Neural cell (in vitro differentiated cells): ENCODE measurements at regions not wholly inside any gene's neighbourhood (a gene's known extent, or its start where the extent isn't known, plus 50 kb on each side); places are given as distances from the start of the nearest gene placed in this dataset.

Experiments
- H2AFZ ChIP-seq: fragments of 200-600, 300-800 bp; sonication (generic), shearing (Covaris generic); 2 replicates; pipeline ENCODE4 v1.6.0; 2014; ENCODE audit warnings: low read depth, mild to moderate bottlenecking, antibody characterized with exemption, low read length, moderate library complexity
- H3F3A ChIP-seq: fragments of 200-600 bp; shearing (Covaris generic); 2 replicates; pipeline ENCODE4 v1.6.1; 2016; ENCODE audit warnings: mild to moderate bottlenecking, moderate library complexity, mixed read lengths, antibody characterized with exemption, low read length; ENCODE audit not compliant: insufficient read depth, poor library complexity, severe bottlenecking
- H3K27ac ChIP-seq: fragments of 200-600, 300-800 bp; sonication (generic), shearing (Covaris generic); 2 replicates; pipeline ENCODE4 v1.5.1; 2014; ENCODE audit warnings: mild to moderate bottlenecking, low read length, moderate library complexity
- H3K27me3 ChIP-seq: fragments of 300-800, 200-600 bp; sonication (generic), shearing (Covaris generic); 2 replicates; pipeline ENCODE4 v1.6.0; 2014; ENCODE audit warnings: mild to moderate bottlenecking, low read depth, low read length, moderate library complexity; ENCODE audit not compliant: insufficient read depth
- H3K36me3 ChIP-seq: fragments of 300-800, 200-600 bp; sonication (generic), shearing (Covaris generic); 2 replicates; pipeline ENCODE4 v1.5.1; 2014; ENCODE audit warnings: mild to moderate bottlenecking, antibody characterized with exemption, low read length, moderate library complexity; ENCODE audit not compliant: insufficient read depth
- H3K4me2 ChIP-seq: fragments of 300-800, 200-600 bp; sonication (generic), shearing (Covaris generic); 2 replicates; pipeline ENCODE4 v1.6.0; 2014; ENCODE audit warnings: mild to moderate bottlenecking, low read length
- H3K4me3 ChIP-seq: fragments of 300-800, 200-600 bp; sonication (generic), shearing (Covaris generic); 2 replicates; pipeline ENCODE4 v1.5.1; 2014; ENCODE audit warnings: mild to moderate bottlenecking, low read length, moderate library complexity
- H3K79me2 ChIP-seq: fragments of 200-600 bp; shearing (Covaris generic); replicated peaks from 2 replicates; pipeline ENCODE4 v1.6.0; 2014; ENCODE audit warnings: mild to moderate bottlenecking, low read length, moderate library complexity; ENCODE audit not compliant: insufficient read depth
- H3K9ac ChIP-seq: fragments of 300-800, 200-600 bp; sonication (generic), shearing (Covaris generic); 2 replicates; pipeline ENCODE4 v1.6.1; 2016; ENCODE audit warnings: mild to moderate bottlenecking, low read length, mixed read lengths
- H3K9me2 ChIP-seq: fragments of 200-600 bp; shearing (Covaris generic); 2 replicates; pipeline ENCODE4 v1.6.1; 2016; ENCODE audit warnings: mild to moderate bottlenecking, low read length, mixed read lengths; ENCODE audit not compliant: insufficient read depth
- H3K9me3 ChIP-seq: fragments of 200-600, 300-800 bp; sonication (generic), shearing (Covaris generic); 2 replicates; pipeline ENCODE4 v1.6.1; 2016; ENCODE audit warnings: mild to moderate bottlenecking, mixed run types, low read length, moderate library complexity, mixed read lengths
- H4K20me1 ChIP-seq: fragments of 200-600 bp; shearing (Covaris generic); 2 replicates; pipeline ENCODE4 v1.6.1; 2016; ENCODE audit warnings: mild to moderate bottlenecking, mixed run types; ENCODE audit not compliant: insufficient read depth
- CTCF ChIP-seq: fragments of 450-650 bp; IDR thresholded peaks from 2 replicates; pipeline ENCODE4 v1.5.1; 2014; ENCODE audit warnings: antibody characterized with exemption, mild to moderate bottlenecking, moderate library complexity; ENCODE audit not compliant: poor library complexity, severe bottlenecking
- EP300 ChIP-seq: fragments of 450-650 bp; conservative IDR thresholded peaks from 2 replicates; pipeline ENCODE4 v1.6.1; 2014; ENCODE audit warnings: antibody characterized with exemption, mild to moderate bottlenecking, moderate library complexity; ENCODE audit not compliant: poor library complexity, severe bottlenecking
- EZH2 ChIP-seq: fragments of 200-600, 300-800 bp; shearing (Covaris generic), sonication (generic); IDR thresholded peaks from 2 replicates; pipeline ENCODE4 v1.6.1; 2014; ENCODE audit warnings: antibody characterized with exemption, low read length, borderline replicate concordance, mild to moderate bottlenecking; ENCODE audit not compliant: insufficient read depth, poor library complexity, severe bottlenecking
- MXI1 ChIP-seq: fragments of 450-650 bp; conservative IDR thresholded peaks from 2 replicates; pipeline ENCODE4 v1.6.1; 2014; ENCODE audit warnings: antibody characterized with exemption, mild to moderate bottlenecking; ENCODE audit not compliant: poor library complexity, severe bottlenecking
- POLR2AphosphoS5 ChIP-seq: IDR thresholded peaks from 2 replicates; pipeline ENCODE4 v1.6.1; 2012
- RAD21 ChIP-seq: fragments of 450-650 bp; conservative IDR thresholded peaks from 2 replicates; pipeline ENCODE4 v1.6.1; 2014; ENCODE audit warnings: antibody characterized with exemption, mild to moderate bottlenecking, moderate library complexity
- REST ChIP-seq: IDR thresholded peaks from 2 replicates; pipeline ENCODE4 v1.6.1; 2012; ENCODE audit warnings: borderline replicate concordance
- SMC3 ChIP-seq: fragments of 450-650 bp; conservative IDR thresholded peaks from 2 replicates; pipeline ENCODE4 v1.6.1; 2014; ENCODE audit warnings: antibody characterized with exemption, mild to moderate bottlenecking, moderate library complexity; ENCODE audit not compliant: poor library complexity
- TAF1 ChIP-seq: IDR thresholded peaks from 2 replicates; pipeline ENCODE4 v1.6.1; 2012; ENCODE audit warnings: low read depth

- Histone ChIP-seq H3K27me3 (no peaks in the 10 kb centered on the region), H3K27ac (no peak overlapping the region), H4K20me1 (no peaks in the 10 kb centered on the region), H3K9me3 (no peaks in the 10 kb centered on the region), H3K9ac (no peak overlapping the region), H3K4me2 (no peak overlapping the region), H2AFZ (no peak overlapping the region), H3F3A (no peaks in the 10 kb centered on the region), H3K36me3 (no peaks in the 10 kb centered on the region), H3K79me2 (no peaks in the 10 kb centered on the region), H3K4me3 (no peak overlapping the region), H3K9me2 (no peaks in the 10 kb centered on the region)
- no peak for TF ChIP-seq EZH2
- TF ChIP-seq SMC3: no peak
- TF ChIP-seq EP300: no peak
- TF ChIP-seq TAF1: no peak
- no peak for TF ChIP-seq REST
- TF ChIP-seq CTCF: no peak
- TF ChIP-seq POLR2AphosphoS5: no peak
- no peak for TF ChIP-seq MXI1
- no peak for TF ChIP-seq RAD21
Observed at GRCh38 chr2:84231478-84231877, 227.6 kb downstream of the SUCLG1 start.

GRCh38 chr2:84224121-84224520 lies 235.0 kb downstream of the SUCLG1 start:
- H3K4me3 ChIP-seq: no peak overlapping the region
- H3F3A ChIP-seq: no peaks in the 10 kb centered on the region
- no peaks in the 10 kb centered on the region for H3K36me3 ChIP-seq
- H3K9ac ChIP-seq: no peak overlapping the region
- no peaks in the 10 kb centered on the region for H3K27me3 ChIP-seq
- H3K4me2 ChIP-seq: no peak overlapping the region
- TF ChIP-seq EZH2 (no peak), REST (no peak), RAD21 (no peak), POLR2AphosphoS5 (no peak), CTCF (no peak), MXI1 (no peak), SMC3 (no peak), EP300 (no peak), TAF1 (no peak)
- no peaks in the 10 kb centered on the region for H4K20me1 ChIP-seq
- H3K27ac ChIP-seq: no peak overlapping the region
- no peaks in the 10 kb centered on the region for H3K79me2 ChIP-seq
- H3K9me3 ChIP-seq: no peaks in the 10 kb centered on the region
- H3K9me2 ChIP-seq: no peaks in the 10 kb centered on the region
- H2AFZ ChIP-seq: no peak overlapping the region
